Central memory CD8-positive, alpha-beta T cell (primary cell): ENCODE measurements at regions not wholly inside any gene's neighbourhood (a gene's known extent, or its start where the extent isn't known, plus 50 kb on each side); places are given as distances from the start of the nearest gene placed in this dataset.

Experiments used
- ATAC-seq: fragments of 150-1000 bp; cut with Tn5 transposase; replicated peaks from 2 replicates; pipeline ENCODE4 v1.10.0; 2022; ENCODE audit warnings: mild to moderate bottlenecking, moderate FRiP score, moderate number of reproducible peaks; ENCODE audit not compliant: poor library complexity, severe bottlenecking; ENCODE audit errors: extremely low read depth
- DNase-seq, 2 donors: peaks; one replicate each; pipeline ENCODE4 v3.0.0; 2021; ENCODE audit warnings: low spot score in 2 of 2
- H3K27ac Mint-ChIP-seq: one replicate; pipeline ENCODE4 v1.8.0; 2022; ENCODE audit warnings: low read depth, mild to moderate bottlenecking, moderate library complexity, mixed read lengths
- H3K27me3 Mint-ChIP-seq: one replicate; pipeline ENCODE4 v1.8.0; 2022; ENCODE audit warnings: mixed read lengths
- H3K36me3 Mint-ChIP-seq: one replicate; pipeline ENCODE4 v1.8.0; 2022; ENCODE audit warnings: mild to moderate bottlenecking, moderate library complexity, mixed read lengths; ENCODE audit not compliant: insufficient read depth
- H3K4me1 Mint-ChIP-seq: one replicate; pipeline ENCODE4 v1.8.0; 2022; ENCODE audit warnings: mixed read lengths
- H3K4me3 Mint-ChIP-seq: one replicate; pipeline ENCODE4 v1.8.0; 2022; ENCODE audit warnings: mild to moderate bottlenecking, moderate library complexity, mixed read lengths
- H3K9me3 Mint-ChIP-seq: one replicate; pipeline ENCODE4 v1.8.0; 2022; ENCODE audit warnings: mixed read lengths

DNA sequence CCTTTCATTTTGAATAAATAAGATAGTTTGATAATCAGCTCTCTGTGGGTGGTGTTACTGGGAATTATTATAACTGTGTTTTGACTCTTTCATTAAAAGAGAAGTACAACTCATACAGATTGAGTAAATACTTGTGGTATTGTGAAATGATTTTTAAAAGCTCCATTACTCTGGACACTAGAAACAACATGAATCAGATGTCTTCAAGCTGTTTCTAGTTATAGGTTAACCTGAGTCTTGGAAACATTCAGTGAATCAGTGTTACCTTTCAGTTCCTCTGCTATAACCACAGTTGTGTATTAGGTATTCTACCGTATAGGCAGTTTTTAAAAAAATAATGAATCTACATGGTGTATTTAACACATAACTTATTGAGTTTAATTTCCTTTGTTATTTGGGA lies 128.4 kb upstream of the SSTR1 start:
- Mint-ChIP-seq H3K27me3 (no peaks in the 10 kb centered on the region), H3K36me3 (peaks cover 11% of the 10 kb centered on the region), H3K4me3 (peak overlapping the region; percentile 64), H3K9me3 (no peaks in the 10 kb centered on the region), H3K4me1 (peaks cover 37% of the 10 kb centered on the region), H3K27ac (peak overlapping the region; percentile 83)
- ATAC-seq (no peak), DNase-seq (no peak)

DNA sequence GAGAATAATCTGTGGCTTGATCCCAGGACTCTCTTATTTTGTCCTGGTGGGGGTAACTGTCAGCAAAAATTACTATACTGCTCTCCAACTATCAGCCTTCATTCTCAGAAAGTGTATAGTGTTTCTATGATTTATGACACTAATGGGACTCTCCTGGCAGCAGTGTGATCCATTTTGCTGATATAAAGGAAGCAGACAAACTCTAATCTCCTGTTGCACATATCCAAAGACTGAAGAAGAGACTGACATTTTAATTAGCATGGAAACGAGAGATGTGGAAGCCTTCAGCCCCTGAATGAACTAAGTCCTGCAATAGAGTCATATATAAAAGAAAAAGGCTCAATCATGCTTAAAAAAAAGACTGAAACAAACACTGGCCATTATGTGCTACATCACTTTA lies 127.8 kb upstream of the SSTR1 start:
- no peak overlapping the region for H3K27ac Mint-ChIP-seq
- H3K4me1 Mint-ChIP-seq: peaks cover 31% of the 10 kb centered on the region

DNA sequence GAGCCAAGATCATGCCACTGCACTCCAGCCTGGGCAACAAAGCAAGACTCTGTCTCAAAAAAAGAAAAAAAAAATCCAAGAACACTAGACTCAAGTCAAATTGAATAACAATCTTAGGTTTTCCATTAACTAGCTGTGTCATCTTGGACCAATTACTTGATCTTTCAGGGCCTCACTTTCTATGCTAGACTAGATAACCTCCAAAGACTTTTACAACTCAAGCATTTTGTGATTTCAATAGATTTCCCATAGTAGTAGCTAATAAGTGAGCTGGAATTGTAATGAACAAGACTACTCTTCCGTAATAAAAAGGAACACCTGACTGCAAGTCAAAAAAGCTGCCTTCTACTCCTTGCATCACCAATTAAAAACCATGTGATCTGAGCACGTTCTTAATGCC lies 127.0 kb upstream of the SSTR1 start:
- H3K4me3 Mint-ChIP-seq: no peak overlapping the region

More for the DNA sequence above, 127.8 kb upstream of the SSTR1 start:
- Mint-ChIP-seq H3K4me3 (no peak overlapping the region), H3K36me3 (peaks cover 9% of the 10 kb centered on the region), H3K27me3 (no peaks in the 10 kb centered on the region), H3K9me3 (no peaks in the 10 kb centered on the region)
- DNase-seq (no peak), ATAC-seq (no peak)

DNA sequence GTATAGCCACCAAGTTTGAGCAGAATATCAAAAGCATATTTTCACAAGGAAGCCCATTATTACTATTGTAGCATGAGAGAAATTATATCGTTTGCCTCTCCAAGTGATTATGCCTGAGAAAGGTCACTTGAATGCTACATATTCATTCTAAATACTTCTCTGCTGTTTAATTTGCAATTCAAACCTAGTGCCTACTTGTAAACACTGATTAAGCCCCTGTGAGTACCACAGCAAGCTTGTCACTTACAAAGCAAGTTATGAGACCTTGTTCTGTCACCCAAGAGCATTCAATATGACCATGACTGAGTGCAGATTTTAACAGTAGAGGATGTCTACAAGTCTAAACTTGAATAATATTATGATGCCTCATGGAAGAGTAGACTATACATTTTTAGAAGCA lies 124.7 kb upstream of the SSTR1 start:
- Mint-ChIP-seq H3K4me3 (no peak overlapping the region), H3K27me3 (no peaks in the 10 kb centered on the region), H3K9me3 (no peaks in the 10 kb centered on the region), H3K36me3 (peaks cover 5% of the 10 kb centered on the region), H3K4me1 (peaks cover 19% of the 10 kb centered on the region), H3K27ac (no peak overlapping the region)
- DNase-seq (no peak), ATAC-seq (no peak)

More for the DNA sequence above, 127.0 kb upstream of the SSTR1 start:
- Mint-ChIP-seq H3K9me3 (no peaks in the 10 kb centered on the region), H3K27ac (no peak overlapping the region), H3K4me1 (peaks cover 28% of the 10 kb centered on the region), H3K36me3 (peaks cover 7% of the 10 kb centered on the region), H3K27me3 (no peaks in the 10 kb centered on the region)
- DNase-seq (no peak), ATAC-seq (no peak)

DNA sequence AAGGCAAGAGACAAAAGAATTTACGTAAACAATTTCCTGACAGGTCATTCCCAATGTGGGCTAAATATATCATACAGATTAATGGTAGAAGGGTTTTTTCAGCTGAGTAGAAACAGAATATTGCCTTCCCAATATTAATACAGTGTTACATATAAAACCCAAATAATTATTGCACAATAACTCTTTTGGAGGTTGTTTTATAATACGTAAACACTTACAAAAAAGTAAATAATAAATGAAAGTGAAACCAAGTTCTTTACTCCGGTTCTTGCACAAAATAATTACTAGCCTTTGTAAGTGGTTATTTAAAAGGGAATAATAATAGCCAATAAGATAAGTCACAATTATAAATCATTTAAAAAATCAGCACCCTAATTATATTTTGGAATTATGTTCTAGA lies 118.6 kb upstream of the SSTR1 start:
- peaks cover 17% of the 10 kb centered on the region for H3K9me3 Mint-ChIP-seq
- ATAC-seq (peak; percentile 24), DNase-seq (no peak)
- peak overlapping the region; percentile 60 for H3K4me3 Mint-ChIP-seq
- peak overlapping the region; percentile 20 for H3K27ac Mint-ChIP-seq
- no peaks in the 10 kb centered on the region for H3K36me3 Mint-ChIP-seq
- H3K27me3 Mint-ChIP-seq: no peaks in the 10 kb centered on the region
- peaks cover 4% of the 10 kb centered on the region for H3K4me1 Mint-ChIP-seq

DNA sequence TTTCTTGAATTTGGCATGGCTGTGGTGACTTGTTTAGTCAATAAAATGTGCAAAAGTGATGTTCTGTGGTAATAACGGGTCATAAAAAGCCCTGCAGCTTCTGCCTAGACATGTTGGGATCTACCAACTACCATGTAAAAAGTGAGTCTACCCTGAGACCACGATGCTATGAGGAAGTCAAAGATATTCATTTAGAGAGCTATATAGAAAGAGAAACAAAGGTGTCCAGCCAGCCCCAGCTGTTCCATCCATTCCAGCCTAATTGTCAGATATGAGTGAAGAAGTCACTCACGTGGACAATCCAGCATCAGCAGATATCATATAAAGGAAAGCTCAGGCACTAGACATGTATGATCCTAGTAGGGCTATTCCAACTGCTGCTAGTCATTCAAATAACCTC lies 117.2 kb upstream of the SSTR1 start:
- no peak for DNase-seq
- Mint-ChIP-seq H3K4me3 (no peak overlapping the region), H3K27me3 (no peaks in the 10 kb centered on the region), H3K4me1 (peaks cover 7% of the 10 kb centered on the region), H3K27ac (no peak overlapping the region), H3K36me3 (no peaks in the 10 kb centered on the region), H3K9me3 (peaks cover 20% of the 10 kb centered on the region)
- ATAC-seq: no peak

DNA sequence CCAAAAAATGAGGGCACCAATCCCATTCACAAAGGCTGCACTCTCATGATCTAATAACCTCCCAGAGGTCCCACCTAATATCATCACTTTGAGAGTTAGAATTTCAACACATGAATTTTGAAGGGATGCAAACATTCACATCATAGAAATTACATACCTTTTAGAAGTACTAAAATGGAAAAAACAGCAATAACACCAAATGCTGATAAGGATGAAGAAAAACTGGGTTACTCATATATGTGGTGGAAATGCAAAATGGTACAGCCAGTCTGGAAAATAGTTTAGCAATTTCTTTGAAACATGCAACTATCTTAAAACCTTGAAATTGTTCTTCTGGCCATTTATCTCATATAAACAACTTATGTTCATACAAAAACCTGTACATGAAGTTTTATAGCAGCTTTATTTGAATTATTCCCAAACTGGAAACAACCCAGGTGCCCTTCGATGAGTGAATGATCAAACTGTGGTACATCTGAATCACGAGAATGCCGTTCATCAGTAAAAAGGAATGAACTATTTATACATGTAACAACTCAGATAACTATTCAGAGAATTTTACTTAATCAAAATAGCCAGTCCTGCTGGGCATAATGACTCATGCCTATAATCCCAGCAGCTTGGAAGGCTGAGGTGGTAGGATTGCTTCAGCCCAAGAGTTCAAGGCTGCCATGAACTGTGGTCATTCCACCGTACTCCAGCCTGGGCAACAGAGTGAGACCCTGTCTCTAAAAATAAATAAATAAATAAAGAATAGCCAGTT lies 109.4 kb upstream of the SSTR1 start:
- H3K27me3 Mint-ChIP-seq: no peaks in the 10 kb centered on the region
- H3K4me1 Mint-ChIP-seq: peaks cover 6% of the 10 kb centered on the region
- H3K27ac Mint-ChIP-seq: no peak overlapping the region
- H3K4me3 Mint-ChIP-seq: no peak overlapping the region
- ATAC-seq: no peak
- no peak for DNase-seq
- peaks cover 27% of the 10 kb centered on the region for H3K9me3 Mint-ChIP-seq
- peaks cover 2% of the 10 kb centered on the region for H3K36me3 Mint-ChIP-seq

DNA sequence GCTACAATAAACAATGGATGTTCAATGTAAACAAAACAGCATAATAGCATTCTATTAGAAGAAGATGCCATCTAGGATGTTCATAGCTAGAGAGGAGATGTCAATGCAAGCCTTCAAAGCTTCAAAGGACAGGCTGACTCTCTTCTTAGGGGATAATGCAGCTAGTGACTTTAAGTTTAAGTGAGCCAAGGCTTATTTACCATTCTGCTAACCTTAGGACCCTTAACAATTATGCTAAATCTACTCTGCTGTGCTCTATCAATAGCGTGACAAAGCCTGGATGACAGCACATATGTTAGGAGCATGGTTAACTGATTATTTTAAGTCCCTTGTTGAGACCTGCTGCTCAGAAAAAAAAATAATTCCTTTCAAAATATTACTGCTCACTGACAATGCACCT lies 106.0 kb upstream of the SSTR1 start:
- no peak for ATAC-seq
- Mint-ChIP-seq H3K27me3 (no peaks in the 10 kb centered on the region), H3K4me1 (peaks cover 13% of the 10 kb centered on the region), H3K36me3 (peaks cover 2% of the 10 kb centered on the region), H3K4me3 (no peak overlapping the region), H3K27ac (no peak overlapping the region), H3K9me3 (peaks cover 15% of the 10 kb centered on the region)
- DNase-seq: no peak

DNA sequence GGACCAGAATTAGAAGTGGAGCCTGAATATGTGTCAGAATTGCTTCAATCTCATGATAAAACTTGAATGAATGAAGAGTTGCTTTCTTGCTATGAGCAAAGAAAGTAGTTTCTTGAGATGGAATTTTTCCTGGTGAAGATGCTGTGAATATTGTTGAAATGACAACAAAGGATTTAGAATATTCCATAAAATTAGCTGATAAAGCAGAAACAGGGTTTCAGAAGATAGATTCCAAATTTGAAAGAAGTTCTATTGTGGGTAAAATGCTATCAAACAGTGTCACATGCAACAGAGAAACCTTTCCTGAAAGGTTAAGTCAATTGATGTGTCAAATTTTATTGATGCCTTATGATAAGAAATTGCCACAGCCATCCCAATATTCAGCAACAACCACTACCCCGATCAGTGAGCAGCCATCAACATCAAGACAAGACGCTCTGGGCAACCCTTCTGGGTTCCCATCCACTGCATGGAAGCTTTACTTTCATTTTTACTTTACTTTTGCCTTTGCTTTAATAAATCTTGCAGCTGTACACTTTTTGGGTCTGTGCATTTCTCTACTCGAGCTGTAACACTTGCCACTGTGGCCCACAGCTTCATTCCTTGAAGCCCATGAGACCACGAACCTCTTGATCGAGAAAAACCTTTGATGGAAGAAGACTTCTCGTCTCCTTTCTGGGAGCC lies 104.0 kb upstream of the SSTR1 start:
- DNase-seq: no peak
- H3K36me3 Mint-ChIP-seq: peaks cover 4% of the 10 kb centered on the region
- peaks cover 15% of the 10 kb centered on the region for H3K9me3 Mint-ChIP-seq
- H3K27me3 Mint-ChIP-seq: no peaks in the 10 kb centered on the region
- peak overlapping the region; percentile 59 for H3K4me3 Mint-ChIP-seq
- peak; percentile 64 for ATAC-seq
- H3K27ac Mint-ChIP-seq: no peak overlapping the region
- H3K4me1 Mint-ChIP-seq: peaks cover 21% of the 10 kb centered on the region

DNA sequence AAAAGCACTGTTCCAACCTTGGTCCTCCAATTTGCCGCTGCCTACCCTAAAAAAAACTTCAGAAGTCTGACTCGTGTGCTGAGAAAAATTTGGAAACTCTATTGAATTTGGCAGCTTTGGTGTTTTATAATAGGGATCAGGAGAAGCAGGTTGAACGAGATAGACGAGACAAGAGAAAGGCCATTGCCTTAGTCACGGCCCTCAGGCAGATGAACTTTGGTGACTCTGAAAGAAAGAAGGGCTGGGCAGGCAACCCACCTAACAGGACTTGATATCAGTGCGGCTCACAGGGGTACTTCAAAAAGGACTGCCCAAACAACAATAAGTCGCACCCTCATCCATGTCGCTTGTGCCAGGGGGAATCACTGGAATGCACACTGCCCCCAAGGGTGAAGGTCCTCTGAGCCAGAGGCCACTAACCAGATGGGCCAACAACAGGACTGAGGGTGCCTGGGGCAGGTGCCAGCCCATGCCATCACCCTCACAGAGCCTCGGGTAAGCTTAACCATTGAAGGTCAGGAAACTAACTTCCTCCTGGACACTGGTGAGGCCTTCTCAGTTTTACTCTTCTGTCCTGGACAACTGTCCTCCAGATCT lies 102.5 kb upstream of the SSTR1 start:
- peaks cover 4% of the 10 kb centered on the region for H3K36me3 Mint-ChIP-seq
- no peaks in the 10 kb centered on the region for H3K27me3 Mint-ChIP-seq
- H3K9me3 Mint-ChIP-seq: peaks cover 13% of the 10 kb centered on the region
- no peak overlapping the region for H3K27ac Mint-ChIP-seq
- peaks cover 21% of the 10 kb centered on the region for H3K4me1 Mint-ChIP-seq
- ATAC-seq (no peak), DNase-seq (no peak)
- H3K4me3 Mint-ChIP-seq: no peak overlapping the region

DNA sequence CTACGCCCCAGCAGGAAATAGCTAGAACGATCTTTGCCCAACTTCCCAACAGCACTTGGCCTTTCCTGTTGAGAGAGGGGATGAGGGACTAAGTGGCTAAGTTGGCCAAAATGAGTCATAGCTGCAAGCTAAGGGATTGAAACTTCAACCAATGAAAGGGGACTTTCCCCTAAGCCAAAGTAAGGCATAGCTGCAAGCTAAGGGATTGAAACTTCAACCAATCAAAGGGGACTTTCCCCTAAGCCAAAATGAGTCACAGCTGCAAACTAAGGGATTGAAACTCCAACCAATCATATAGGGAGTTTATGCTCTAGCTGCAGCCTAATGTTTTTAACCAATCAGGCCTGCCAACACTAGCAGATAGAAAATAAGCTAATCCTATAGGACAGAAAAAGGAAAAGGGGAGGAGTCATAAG lies 100.5 kb upstream of the SSTR1 start:
- peak; percentile 19 for ATAC-seq
- no peak for DNase-seq
- H3K9me3 Mint-ChIP-seq: peaks cover 8% of the 10 kb centered on the region

DNA sequence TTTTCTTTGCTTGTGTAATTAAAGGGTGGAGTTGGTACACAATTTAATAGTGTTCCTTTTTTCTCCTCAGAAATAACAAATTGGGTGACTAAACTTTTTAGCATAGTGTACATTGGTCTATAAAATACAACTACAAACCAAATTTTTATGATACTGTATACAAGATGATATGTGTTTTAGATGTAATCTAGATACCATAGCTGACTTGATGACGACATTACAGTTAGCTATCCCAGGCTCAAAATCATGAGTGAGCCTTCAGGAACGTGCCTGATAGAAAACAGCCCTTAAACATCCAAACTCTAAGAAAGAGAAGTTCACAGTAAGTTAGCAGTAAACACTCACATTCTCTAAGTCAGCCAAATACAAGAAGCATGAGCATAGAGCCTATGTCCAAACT lies 99.0 kb upstream of the SSTR1 start:
- H3K9me3 Mint-ChIP-seq: peaks cover 6% of the 10 kb centered on the region
- H3K27ac Mint-ChIP-seq: no peak overlapping the region
- no peaks in the 10 kb centered on the region for H3K27me3 Mint-ChIP-seq
- no peak for DNase-seq
- no peak for ATAC-seq
- peaks cover 16% of the 10 kb centered on the region for H3K4me1 Mint-ChIP-seq
- H3K4me3 Mint-ChIP-seq: no peak overlapping the region
- H3K36me3 Mint-ChIP-seq: peaks cover 2% of the 10 kb centered on the region

More for the DNA sequence above, 100.5 kb upstream of the SSTR1 start:
- no peak overlapping the region for H3K4me3 Mint-ChIP-seq
- H3K27ac Mint-ChIP-seq: no peak overlapping the region
- peaks cover 21% of the 10 kb centered on the region for H3K4me1 Mint-ChIP-seq
- H3K27me3 Mint-ChIP-seq: no peaks in the 10 kb centered on the region
- H3K36me3 Mint-ChIP-seq: peaks cover 2% of the 10 kb centered on the region

DNA sequence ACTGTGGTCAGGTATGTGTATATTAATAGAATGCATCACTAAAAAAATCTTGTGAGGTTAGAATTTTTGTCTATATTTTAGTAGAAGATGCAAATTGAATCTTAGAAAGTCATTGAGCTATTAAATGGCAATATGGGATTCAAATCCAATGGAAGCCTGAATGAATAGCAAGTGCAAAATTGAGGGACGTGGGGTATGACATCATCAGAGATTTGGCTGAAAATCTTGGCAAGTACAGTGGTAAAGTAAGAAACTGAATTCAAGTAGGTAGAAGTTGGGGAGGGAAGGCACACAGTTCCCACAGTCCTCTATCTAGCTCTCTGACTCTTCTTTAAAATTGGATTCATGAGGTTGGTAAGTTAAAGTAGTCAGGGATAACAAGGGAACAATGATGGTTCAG lies 97.4 kb upstream of the SSTR1 start:
- no peak for ATAC-seq
- Mint-ChIP-seq H3K4me3 (no peak overlapping the region), H3K27ac (no peak overlapping the region)

More for the DNA sequence above, 97.4 kb upstream of the SSTR1 start:
- Mint-ChIP-seq H3K36me3 (peaks cover 2% of the 10 kb centered on the region), H3K9me3 (peaks cover 6% of the 10 kb centered on the region), H3K27me3 (no peaks in the 10 kb centered on the region), H3K4me1 (peaks cover 9% of the 10 kb centered on the region)
- no peak for DNase-seq
